ENCODE measurements at regions not wholly inside any gene's neighbourhood (a gene's known extent, or its start where the extent isn't known, plus 50 kb on each side); places are given as distances from the start of the nearest gene placed in this dataset.

DNA sequence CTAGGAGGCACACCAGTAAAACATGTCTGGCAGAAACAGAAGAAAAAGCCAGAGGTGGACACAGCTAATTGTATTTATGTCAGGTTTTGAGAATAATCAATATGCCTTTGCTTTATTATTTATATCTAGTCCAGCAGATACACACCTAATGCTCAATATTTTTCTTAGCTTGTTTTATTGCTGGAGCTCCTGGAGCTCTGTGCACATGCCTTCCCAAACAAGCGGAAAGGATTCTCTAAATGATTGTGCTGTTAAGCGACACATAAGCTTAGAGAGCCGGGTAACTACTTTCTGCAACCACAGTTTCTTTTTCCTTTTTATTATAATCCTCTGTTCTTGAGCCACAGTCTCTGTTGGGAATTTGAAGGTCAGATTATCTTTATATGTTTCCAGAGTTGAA lies 177.3 kb upstream of the ST6GAL2 start:
- Histone ChIP-seq H3K9me3 (ENCODE audit: low read length) (no peaks in the 10 kb centered on the region), H2AFZ (ENCODE audit: low read depth, low read length) (no peak overlapping the region), H4K20me1 (ENCODE audit: insufficient read depth) (no peaks in the 10 kb centered on the region), H3K9ac (ENCODE audit: low read length) (no peak overlapping the region), H3K4me2 (ENCODE audit: low read length) (no peak overlapping the region), H3K27me3 (ENCODE audit: insufficient read depth, low read depth, low read length) (no peaks in the 10 kb centered on the region), H3K4me3 (ENCODE audit: low read length) (no peak overlapping the region), H3K79me2 (replicated peaks; ENCODE audit: insufficient read depth, low read length) (no peaks in the 10 kb centered on the region), H3K27ac (ENCODE audit: low read length) (no peak overlapping the region), H3K9me2 (ENCODE audit: insufficient read depth, low read length) (no peaks in the 10 kb centered on the region), H3K36me3 (ENCODE audit: insufficient read depth, low read length) (no peaks in the 10 kb centered on the region), H3F3A (ENCODE audit: insufficient read depth, low read length, poor library complexity, severe bottlenecking) (no peaks in the 10 kb centered on the region)
- TF ChIP-seq SMC3 (conservative IDR thresholded peaks at IDR 0.05; ENCODE audit: poor library complexity) (no peak), POLR2AphosphoS5 (IDR thresholded peaks at IDR 0.05) (no peak), REST (IDR thresholded peaks at IDR 0.05; ENCODE audit: borderline replicate concordance) (no peak), CTCF (IDR thresholded peaks at IDR 0.05; ENCODE audit: poor library complexity, severe bottlenecking) (no peak), EZH2 (IDR thresholded peaks at IDR 0.05; ENCODE audit: borderline replicate concordance, insufficient read depth, low read length, poor library complexity, severe bottlenecking) (no peak)

GRCh38 chr2:107064750-107065149 lies 178.8 kb upstream of the ST6GAL2 start:
- H4K20me1 ChIP-seq (ENCODE audit: insufficient read depth) = no peaks in the 10 kb centered on the region
- H3K4me2 ChIP-seq (ENCODE audit: low read length) = no peak overlapping the region
- no peaks in the 10 kb centered on the region for H3K9me2 ChIP-seq (ENCODE audit: insufficient read depth, low read length)
- H3K36me3 ChIP-seq (ENCODE audit: insufficient read depth, low read length) = no peaks in the 10 kb centered on the region
- no peaks in the 10 kb centered on the region for H3K27me3 ChIP-seq (ENCODE audit: insufficient read depth, low read depth, low read length)
- no peaks in the 10 kb centered on the region for H3K79me2 ChIP-seq (replicated peaks; ENCODE audit: insufficient read depth, low read length)
- no peak overlapping the region for H3K9ac ChIP-seq (ENCODE audit: low read length)
- no peak overlapping the region for H2AFZ ChIP-seq (ENCODE audit: low read depth, low read length)
- no peaks in the 10 kb centered on the region for H3F3A ChIP-seq (ENCODE audit: insufficient read depth, low read length, poor library complexity, severe bottlenecking)
- no peak overlapping the region for H3K27ac ChIP-seq (ENCODE audit: low read length)
- TF ChIP-seq TAF1 (IDR thresholded peaks at IDR 0.05; ENCODE audit: low read depth) (no peak), CTCF (IDR thresholded peaks at IDR 0.05; ENCODE audit: poor library complexity, severe bottlenecking) (no peak), MXI1 (conservative IDR thresholded peaks at IDR 0.05; ENCODE audit: poor library complexity, severe bottlenecking) (no peak), EZH2 (IDR thresholded peaks at IDR 0.05; ENCODE audit: borderline replicate concordance, insufficient read depth, low read length, poor library complexity, severe bottlenecking) (no peak), REST (IDR thresholded peaks at IDR 0.05; ENCODE audit: borderline replicate concordance) (no peak), SMC3 (conservative IDR thresholded peaks at IDR 0.05; ENCODE audit: poor library complexity) (no peak), POLR2AphosphoS5 (IDR thresholded peaks at IDR 0.05) (no peak), EP300 (conservative IDR thresholded peaks at IDR 0.05; ENCODE audit: poor library complexity, severe bottlenecking) (no peak), RAD21 (conservative IDR thresholded peaks at IDR 0.05) (no peak)
- no peak overlapping the region for H3K4me3 ChIP-seq (ENCODE audit: low read length)
- no peaks in the 10 kb centered on the region for H3K9me3 ChIP-seq (ENCODE audit: low read length)
